Hippocampal formation (tissue), 2 donors: ENCODE measurements at regions not wholly inside any gene's neighbourhood (a gene's known extent, or its start where the extent isn't known, plus 50 kb on each side); places are given as distances from the start of the nearest gene placed in this dataset.

Experiments
- DNase-seq, 2 donors: peaks; one replicate each; lab custom pipeline; 2025; lab: John Stamatoyannopoulos, UW

- peak in 1 of 2 donors; percentile 5 for DNase-seq
Measured at GRCh38 chr3:188097791-188098190, 56.2 kb upstream of the LPP start.

GRCh38 chr3:188099907-188100306 lies 54.0 kb upstream of the LPP start:
- DNase-seq, result no peak

GRCh38 chr3:188102861-188103547 lies 51.0 kb upstream of the LPP start:
- DNase-seq, result no peak

- no peak for DNase-seq
Measured at GRCh38 chr3:188104050-188104449, 49.9 kb upstream of the LPP start.
